ENCODE measurements at regions not wholly inside any gene's neighbourhood (a gene's known extent, or its start where the extent isn't known, plus 50 kb on each side); places are given as distances from the start of the nearest gene placed in this dataset.

DNA sequence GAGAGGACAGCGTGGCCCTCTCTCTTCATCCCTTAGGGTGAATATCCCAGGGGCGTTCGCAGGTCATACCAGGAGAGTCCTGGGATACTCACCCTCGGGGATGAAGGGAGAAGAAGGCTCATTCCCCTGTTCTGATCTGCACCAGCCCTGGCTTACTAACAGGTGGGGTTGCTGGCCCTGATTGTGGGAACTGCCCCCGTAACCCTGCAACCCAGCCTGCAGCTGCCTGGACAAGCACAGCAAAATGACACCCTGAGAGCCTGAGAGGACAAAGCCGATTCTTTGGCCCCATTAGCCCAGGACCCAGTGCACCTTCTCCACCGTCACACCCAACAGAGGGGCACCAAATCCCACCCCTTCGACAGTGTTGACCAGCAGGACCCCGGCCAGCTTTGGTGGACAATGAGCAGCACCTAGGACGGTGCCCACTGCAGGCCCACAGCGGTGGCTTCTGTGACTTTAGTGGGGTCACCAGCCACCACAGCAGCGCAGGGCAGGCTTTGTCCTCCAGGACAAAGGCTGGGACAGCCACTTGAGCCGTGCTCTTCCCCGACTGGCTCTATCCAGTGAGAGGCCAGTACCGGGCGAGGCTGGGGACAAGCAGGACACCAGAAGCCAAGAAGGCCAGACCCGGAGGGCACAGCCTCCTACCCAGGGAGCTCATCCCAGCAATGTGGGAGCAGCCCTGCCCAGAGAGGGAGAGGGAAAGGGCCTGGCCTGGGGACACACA, 98.5 kb upstream of the RTL6 start:
- TF ChIP-seq, protein P1, sequence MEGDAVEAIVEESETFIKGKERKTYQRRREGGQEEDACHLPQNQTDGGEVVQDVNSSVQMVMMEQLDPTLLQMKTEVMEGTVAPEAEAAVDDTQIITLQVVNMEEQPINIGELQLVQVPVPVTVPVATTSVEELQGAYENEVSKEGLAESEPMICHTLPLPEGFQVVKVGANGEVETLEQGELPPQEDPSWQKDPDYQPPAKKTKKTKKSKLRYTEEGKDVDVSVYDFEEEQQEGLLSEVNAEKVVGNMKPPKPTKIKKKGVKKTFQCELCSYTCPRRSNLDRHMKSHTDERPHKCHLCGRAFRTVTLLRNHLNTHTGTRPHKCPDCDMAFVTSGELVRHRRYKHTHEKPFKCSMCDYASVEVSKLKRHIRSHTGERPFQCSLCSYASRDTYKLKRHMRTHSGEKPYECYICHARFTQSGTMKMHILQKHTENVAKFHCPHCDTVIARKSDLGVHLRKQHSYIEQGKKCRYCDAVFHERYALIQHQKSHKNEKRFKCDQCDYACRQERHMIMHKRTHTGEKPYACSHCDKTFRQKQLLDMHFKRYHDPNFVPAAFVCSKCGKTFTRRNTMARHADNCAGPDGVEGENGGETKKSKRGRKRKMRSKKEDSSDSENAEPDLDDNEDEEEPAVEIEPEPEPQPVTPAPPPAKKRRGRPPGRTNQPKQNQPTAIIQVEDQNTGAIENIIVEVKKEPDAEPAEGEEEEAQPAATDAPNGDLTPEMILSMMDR (IDR thresholded peaks at IDR 0.05): no peak
- ATAC-seq (ENCODE audit: low FRiP score) (no peak), DNase-seq (ENCODE audit: low spot score) (no peak)

DNA sequence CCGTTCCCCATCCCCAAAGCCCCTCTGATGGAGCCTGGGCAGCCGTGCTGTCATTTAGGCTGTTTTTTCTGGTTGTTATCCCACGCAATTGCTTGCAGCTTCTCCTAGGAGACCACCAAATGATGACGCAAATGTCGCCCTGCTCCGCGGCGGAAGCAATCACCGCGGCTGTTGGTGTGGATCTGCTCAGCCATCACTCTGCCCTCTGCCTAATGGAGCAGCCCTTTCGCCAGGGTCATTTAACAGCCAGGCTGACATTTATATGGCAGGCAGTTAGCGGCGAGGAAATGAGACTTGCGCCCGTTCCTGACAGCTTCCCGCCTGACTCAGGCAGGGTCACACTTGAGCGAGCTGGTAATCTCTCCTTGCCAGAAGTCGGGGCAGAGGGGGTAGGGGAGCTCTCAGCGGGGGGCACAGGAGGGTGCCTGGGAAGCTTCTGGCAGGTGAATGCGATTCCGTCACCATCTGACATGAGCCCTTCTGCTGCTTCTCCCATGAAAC, 97.9 kb upstream of the RTL6 start:
- TF ChIP-seq, protein P1 (IDR thresholded peaks at IDR 0.05): no peak
- ATAC-seq (ENCODE audit: low FRiP score) (no peak), DNase-seq (ENCODE audit: low spot score) (no peak)

DNA sequence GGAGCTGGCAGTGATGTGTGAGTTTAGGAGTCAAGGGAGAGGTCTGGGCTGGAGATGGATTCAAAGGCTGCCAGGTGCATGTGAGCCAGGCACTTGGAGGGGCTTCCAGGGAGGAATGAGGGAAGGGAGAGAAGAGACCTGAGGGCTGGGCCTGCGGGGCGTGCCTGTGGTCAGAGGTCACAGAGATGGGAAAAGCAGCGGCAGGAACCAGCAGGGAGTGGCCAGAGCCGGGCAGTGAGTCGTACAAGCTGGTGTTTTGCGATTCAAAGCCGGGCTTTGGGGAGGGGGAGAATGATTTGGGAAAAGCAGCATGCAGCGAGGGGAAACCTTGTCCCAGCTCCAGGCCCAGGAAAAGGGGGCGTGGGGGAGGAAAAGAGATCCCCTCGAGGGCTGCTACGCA, 96.9 kb upstream of the RTL6 start:
- no peak for DNase-seq (ENCODE audit: low spot score)
- TF ChIP-seq, protein P1 (IDR thresholded peaks at IDR 0.05): no peak
- ATAC-seq (ENCODE audit: low FRiP score): no peak

DNA sequence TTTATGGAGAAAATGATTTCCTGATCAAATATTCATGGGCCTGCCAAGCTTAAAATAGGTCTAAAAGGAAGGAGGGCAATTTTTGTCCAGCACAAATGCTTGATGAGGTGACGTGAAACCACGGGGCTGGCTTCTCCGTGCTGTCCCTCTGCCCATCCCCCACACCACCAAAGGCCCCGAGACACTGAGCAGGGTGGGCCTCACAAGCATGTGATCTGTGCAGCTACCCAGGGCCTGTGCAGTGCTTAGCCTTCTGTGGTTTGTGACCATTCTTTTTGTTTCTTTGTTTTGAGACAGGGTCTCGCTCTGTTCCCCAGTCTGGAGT, 94.8 kb upstream of the RTL6 start:
- TF ChIP-seq, protein P1 (IDR thresholded peaks at IDR 0.05): no peak
- ATAC-seq (ENCODE audit: low FRiP score) (no peak), DNase-seq (ENCODE audit: low spot score) (no peak)

DNA sequence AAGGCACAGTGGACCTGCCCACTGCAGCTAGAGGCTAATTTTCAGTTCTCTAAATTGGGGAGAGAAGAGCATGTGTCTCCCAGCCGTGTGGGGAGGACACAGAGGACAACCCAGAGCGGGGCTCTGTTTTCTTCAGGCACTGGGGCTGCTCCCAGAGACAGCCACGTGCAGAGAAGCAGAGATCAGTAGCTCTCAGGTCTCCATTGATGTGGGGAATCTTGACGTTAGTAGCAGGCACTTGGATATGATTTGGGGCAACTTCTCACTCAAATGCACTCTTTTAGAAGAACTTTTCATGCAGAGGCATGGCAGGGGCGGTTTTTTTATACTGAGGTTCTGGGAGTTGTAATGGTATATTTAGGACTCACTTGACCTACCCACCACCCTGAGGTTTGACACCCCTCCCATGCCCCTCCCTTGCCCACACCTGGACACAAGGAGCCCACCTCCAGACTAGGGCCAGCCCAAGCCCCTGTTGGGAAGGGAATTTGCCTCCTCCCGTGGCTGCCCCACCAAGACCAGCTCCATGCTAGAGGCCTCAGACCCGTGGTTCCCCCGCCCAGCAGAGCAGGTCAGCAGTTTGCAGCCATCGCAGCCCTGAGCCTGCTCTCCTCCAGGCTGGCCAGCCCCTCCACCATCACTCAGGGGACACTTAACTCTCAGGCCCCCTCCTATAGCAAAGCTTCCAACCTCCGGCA, 94.2 kb upstream of the RTL6 start:
- TF ChIP-seq, protein P1 (IDR thresholded peaks at IDR 0.05): no peak
- DNase-seq (ENCODE audit: low spot score) (no peak), ATAC-seq (ENCODE audit: low FRiP score) (no peak)

DNA sequence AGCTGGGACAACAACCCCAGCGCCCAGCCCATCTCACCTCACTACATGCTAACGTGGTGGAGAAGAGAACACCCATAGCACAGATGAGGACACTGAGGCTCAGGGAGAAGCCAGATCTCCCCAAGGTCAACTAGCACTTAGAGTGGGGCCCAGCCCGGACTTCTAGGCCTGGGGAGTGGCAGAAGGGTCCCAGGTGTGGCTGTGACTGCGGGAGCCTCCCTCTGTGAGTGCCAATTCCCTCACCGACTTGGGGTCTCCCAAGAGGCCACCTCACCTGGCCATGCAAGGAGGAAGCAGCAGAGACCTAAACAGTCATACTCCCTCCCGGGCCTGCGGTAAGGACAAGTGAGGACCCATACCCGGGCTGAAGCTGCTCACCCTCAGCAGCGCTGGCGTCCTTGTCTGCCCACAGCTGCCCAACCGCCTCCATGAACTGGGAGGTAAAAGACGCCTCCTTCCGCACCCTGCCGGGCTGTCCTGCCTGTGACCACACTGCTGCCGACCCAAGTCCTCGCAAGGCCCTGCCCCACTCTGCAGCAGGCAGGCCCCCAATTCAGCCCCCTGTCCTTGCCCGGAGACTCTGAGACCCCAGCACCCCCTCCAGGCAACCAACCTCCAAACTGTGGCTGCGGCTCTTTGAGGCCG, 93.2 kb upstream of the RTL6 start:
- DNase-seq (ENCODE audit: low spot score) (no peak), ATAC-seq (ENCODE audit: low FRiP score) (no peak)
- TF ChIP-seq, protein P1 (IDR thresholded peaks at IDR 0.05): no peak

Measured in omental fat pad (tissue), 3 donors.